ENCODE measurements at regions not wholly inside any gene's neighbourhood (a gene's known extent, or its start where the extent isn't known, plus 50 kb on each side); places are given as distances from the start of the nearest gene placed in this dataset.

- TF ChIP-seq CTCF (IDR thresholded peaks at IDR 0.05 in 8 of 11, conservative IDR thresholded peaks at IDR 0.05 in 3 of 11) (no peak), POLR2A (IDR thresholded peaks at IDR 0.05) (no peak), POLR2AphosphoS5 (IDR thresholded peaks at IDR 0.05) (no peak)
Observed at GRCh38 chr12:87305481-87305880, 723.7 kb downstream of the C12orf50 start.
